OCI-LY7 (cell line): ENCODE measurements at regions not wholly inside any gene's neighbourhood (a gene's known extent, or its start where the extent isn't known, plus 50 kb on each side); places are given as distances from the start of the nearest gene placed in this dataset.

ENCODE experiments used
- EZH2phosphoT487 ChIP-seq: fragments of 200-600 bp; sonication (generic); IDR thresholded peaks from 2 replicates; pipeline ENCODE4 v1.6.1; 2018; ENCODE audit warnings: low read depth, borderline replicate concordance, mild to moderate bottlenecking, mixed run types, antibody characterized with exemption, low read length, moderate library complexity, mixed read lengths
- TF ChIP-seq, protein P1 (sequence below): fragments of 200-600 bp; sonication (generic); conservative IDR thresholded peaks from 2 replicates; pipeline ENCODE4 v1.5.1; 2014; ENCODE audit warnings: mild to moderate bottlenecking, antibody characterized with exemption, low read length, moderate library complexity, mixed read lengths

DNA sequence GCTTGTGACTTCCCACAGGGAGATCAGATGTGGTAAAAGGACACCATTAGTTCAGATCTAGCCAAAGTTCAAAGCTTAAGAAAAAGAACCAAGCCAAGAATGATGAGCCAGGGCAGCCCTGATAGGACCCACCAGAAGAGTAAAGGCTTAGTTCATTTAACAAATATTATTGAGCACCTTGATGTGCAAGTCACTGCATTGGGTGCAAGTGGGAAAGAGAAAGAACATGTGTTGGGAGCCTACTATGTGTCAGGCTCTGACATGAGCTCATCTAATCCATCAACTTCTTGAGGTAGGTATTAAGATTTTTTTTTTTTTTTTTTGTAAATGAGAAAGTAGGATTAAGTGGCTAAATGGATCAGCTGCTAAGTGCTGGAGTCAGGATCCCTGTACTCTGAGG, 53.4 kb upstream of the PIAS1 start:
- no peak for TF ChIP-seq EZH2phosphoT487
- TF ChIP-seq, protein P1, sequence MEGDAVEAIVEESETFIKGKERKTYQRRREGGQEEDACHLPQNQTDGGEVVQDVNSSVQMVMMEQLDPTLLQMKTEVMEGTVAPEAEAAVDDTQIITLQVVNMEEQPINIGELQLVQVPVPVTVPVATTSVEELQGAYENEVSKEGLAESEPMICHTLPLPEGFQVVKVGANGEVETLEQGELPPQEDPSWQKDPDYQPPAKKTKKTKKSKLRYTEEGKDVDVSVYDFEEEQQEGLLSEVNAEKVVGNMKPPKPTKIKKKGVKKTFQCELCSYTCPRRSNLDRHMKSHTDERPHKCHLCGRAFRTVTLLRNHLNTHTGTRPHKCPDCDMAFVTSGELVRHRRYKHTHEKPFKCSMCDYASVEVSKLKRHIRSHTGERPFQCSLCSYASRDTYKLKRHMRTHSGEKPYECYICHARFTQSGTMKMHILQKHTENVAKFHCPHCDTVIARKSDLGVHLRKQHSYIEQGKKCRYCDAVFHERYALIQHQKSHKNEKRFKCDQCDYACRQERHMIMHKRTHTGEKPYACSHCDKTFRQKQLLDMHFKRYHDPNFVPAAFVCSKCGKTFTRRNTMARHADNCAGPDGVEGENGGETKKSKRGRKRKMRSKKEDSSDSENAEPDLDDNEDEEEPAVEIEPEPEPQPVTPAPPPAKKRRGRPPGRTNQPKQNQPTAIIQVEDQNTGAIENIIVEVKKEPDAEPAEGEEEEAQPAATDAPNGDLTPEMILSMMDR = no peak
